Memory B cell (primary cell): ENCODE measurements at regions not wholly inside any gene's neighbourhood (a gene's known extent, or its start where the extent isn't known, plus 50 kb on each side); places are given as distances from the start of the nearest gene placed in this dataset.
A peak's percentile ranks its signal among the peaks of the same experiment; 100 is the strongest.
"Not testable (repeated sequence)": the region's sequence is repeated elsewhere in the genome, so short reads cannot be mapped to it uniquely, and the experiment has no call there.

Experiments used
- ATAC-seq: fragments of 150-1000 bp; cut with Tn5 transposase; 2 replicates; pipeline ENCODE4 v1.10.0; 2021; ENCODE audit warnings: low read depth, mild to moderate bottlenecking, moderate library complexity
- DNase-seq, 2 donors: peaks; one replicate each; pipeline ENCODE4 v3.0.0; 2022; ENCODE audit warnings: low spot score in 2 of 2
- H3K27ac Mint-ChIP-seq: one replicate; pipeline ENCODE4 v1.8.0; 2022; ENCODE audit warnings: mild to moderate bottlenecking, moderate library complexity, mixed read lengths
- H3K27me3 Mint-ChIP-seq: one replicate; pipeline ENCODE4 v1.8.0; 2022; ENCODE audit warnings: mixed read lengths
- H3K36me3 Mint-ChIP-seq: one replicate; pipeline ENCODE4 v1.8.0; 2022; ENCODE audit warnings: mild to moderate bottlenecking, mixed read lengths
- H3K4me1 Mint-ChIP-seq: one replicate; pipeline ENCODE4 v1.8.0; 2022; ENCODE audit warnings: mixed read lengths
- H3K4me3 Mint-ChIP-seq: one replicate; pipeline ENCODE4 v1.8.0; 2022; ENCODE audit warnings: mild to moderate bottlenecking, moderate library complexity, mixed read lengths
- H3K9me3 Mint-ChIP-seq: one replicate; pipeline ENCODE4 v1.8.0; 2022; ENCODE audit warnings: mixed read lengths

- Mint-ChIP-seq H3K4me3 (no peak overlapping the region), H3K27me3 (no peaks in the 10 kb centered on the region), H3K36me3 (no peaks in the 10 kb centered on the region), H3K4me1 (peaks cover 36% of the 10 kb centered on the region), H3K9me3 (no peaks in the 10 kb centered on the region), H3K27ac (no peak overlapping the region)
- ATAC-seq (no peak), DNase-seq (no peak)
These were observed 79.1 kb upstream of the HNF1B start for GRCh38 chr17:37823996-37824395.

DNA sequence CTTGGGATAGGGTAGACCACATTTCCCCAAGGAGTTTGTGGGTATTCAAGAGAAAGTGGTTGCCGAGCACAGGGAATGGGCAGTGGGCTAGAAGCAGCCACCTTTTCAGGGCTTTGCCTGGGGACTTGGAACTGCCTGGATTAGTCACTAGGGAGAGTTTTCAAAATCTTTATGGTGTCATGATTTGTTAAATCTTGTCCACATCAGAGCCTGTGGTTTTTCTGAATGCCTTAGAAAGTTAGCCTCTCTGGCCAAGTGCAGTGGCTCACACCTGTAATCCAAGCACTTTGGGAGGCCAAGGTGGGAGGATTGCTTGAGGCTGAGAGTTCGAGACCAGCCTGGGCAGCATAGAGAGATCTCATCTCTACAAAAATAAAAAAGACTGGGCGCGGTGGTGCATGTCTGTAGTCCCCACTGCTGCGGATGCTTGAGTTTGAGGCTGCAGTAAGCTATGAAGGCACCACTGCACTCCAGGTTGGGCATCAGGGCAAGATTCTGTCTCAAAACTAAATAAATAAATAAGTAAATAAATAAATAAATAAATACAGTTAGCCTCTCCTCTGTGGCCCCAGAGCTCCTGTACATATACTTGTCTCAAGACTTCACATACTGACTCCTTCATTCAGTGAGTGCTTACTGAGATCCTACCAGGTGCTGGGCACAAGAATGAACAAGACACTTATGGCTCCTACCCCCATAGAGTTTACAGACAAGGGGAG is 76.3 kb upstream of the HNF1B start:
- H3K9me3 Mint-ChIP-seq: no peaks in the 10 kb centered on the region
- DNase-seq (no peak), ATAC-seq (no peak)
- no peaks in the 10 kb centered on the region for H3K27me3 Mint-ChIP-seq
- no peak overlapping the region for H3K27ac Mint-ChIP-seq
- H3K36me3 Mint-ChIP-seq: no peaks in the 10 kb centered on the region
- H3K4me1 Mint-ChIP-seq: peaks cover 27% of the 10 kb centered on the region
- H3K4me3 Mint-ChIP-seq: no peak overlapping the region

GRCh38 chr17:37820313-37820994 is 75.6 kb upstream of the HNF1B start:
- Mint-ChIP-seq H3K9me3 (no peaks in the 10 kb centered on the region), H3K4me3 (peak overlapping the region; percentile 17), H3K27me3 (no peaks in the 10 kb centered on the region), H3K27ac (no peak overlapping the region), H3K36me3 (no peaks in the 10 kb centered on the region), H3K4me1 (peaks cover 21% of the 10 kb centered on the region)
- ATAC-seq: peak; percentile 60
- no peak for DNase-seq

GRCh38 chr17:37818689-37819088 is 73.8 kb upstream of the HNF1B start:
- Mint-ChIP-seq H3K4me1 (peaks cover 13% of the 10 kb centered on the region), H3K27ac (no peak overlapping the region), H3K9me3 (no peaks in the 10 kb centered on the region), H3K27me3 (no peaks in the 10 kb centered on the region), H3K36me3 (no peaks in the 10 kb centered on the region), H3K4me3 (no peak overlapping the region)
- DNase-seq (no peak), ATAC-seq (no peak)

DNA sequence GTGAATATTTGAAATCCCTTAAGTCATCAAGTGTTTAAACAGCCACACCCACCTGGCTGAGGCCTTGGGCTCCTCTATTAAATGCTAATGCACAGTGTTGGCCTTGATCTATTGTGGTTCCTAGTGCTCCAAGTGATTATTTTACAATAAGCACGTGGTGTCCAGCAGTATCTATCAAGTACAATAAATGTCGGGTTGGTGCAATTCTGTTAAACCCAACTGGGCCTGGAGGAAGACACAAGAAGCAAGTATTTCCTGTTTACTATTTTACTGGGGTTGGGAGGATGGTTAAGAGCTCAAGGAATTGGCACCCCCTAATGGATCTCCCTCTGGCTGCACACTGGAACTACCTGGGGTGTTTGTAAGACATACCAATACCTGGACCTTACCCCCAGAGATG is 72.1 kb upstream of the HNF1B start:
- DNase-seq (no peak), ATAC-seq (no peak)
- no peaks in the 10 kb centered on the region for H3K36me3 Mint-ChIP-seq
- H3K27ac Mint-ChIP-seq: no peak overlapping the region
- H3K4me3 Mint-ChIP-seq: no peak overlapping the region
- peaks cover 13% of the 10 kb centered on the region for H3K4me1 Mint-ChIP-seq
- H3K27me3 Mint-ChIP-seq: peaks cover 3% of the 10 kb centered on the region
- H3K9me3 Mint-ChIP-seq: no peaks in the 10 kb centered on the region

- Mint-ChIP-seq H3K27ac (no peak overlapping the region), H3K4me1 (peaks cover 10% of the 10 kb centered on the region), H3K27me3 (peaks cover 3% of the 10 kb centered on the region), H3K4me3 (no peak overlapping the region), H3K9me3 (no peaks in the 10 kb centered on the region), H3K36me3 (no peaks in the 10 kb centered on the region)
- no peak for DNase-seq
- no peak for ATAC-seq
These were observed 70.7 kb upstream of the HNF1B start for GRCh38 chr17:37815536-37815935.

GRCh38 chr17:37813751-37814150 is 68.9 kb upstream of the HNF1B start:
- Mint-ChIP-seq H3K4me3 (no peak overlapping the region), H3K27ac (no peak overlapping the region), H3K9me3 (no peaks in the 10 kb centered on the region), H3K36me3 (no peaks in the 10 kb centered on the region), H3K27me3 (peaks cover 3% of the 10 kb centered on the region), H3K4me1 (peaks cover 5% of the 10 kb centered on the region)
- DNase-seq (no peak), ATAC-seq (no peak)

DNA sequence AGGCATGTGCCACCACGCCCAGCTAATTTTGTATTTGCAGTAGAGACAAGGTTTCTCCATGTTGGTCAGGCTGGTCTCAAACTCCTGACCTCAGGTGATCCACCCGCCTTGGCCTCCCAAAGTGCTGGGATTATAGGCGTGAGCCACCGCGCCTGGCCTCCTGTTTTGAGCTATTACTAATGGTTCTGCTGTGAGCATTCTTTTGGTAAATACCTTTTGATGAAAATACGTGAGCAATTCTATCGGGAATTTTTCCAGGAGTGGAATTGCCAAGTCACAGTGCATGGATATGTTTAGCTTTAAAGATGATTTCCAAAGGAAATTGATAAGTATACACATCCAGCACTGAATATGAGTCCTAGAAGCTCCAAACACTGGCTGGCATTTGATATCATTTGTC is 64.0 kb upstream of the HNF1B start:
- ATAC-seq, DNase-seq, H3K27ac Mint-ChIP-seq, H3K36me3 Mint-ChIP-seq, H3K4me1 Mint-ChIP-seq, H3K9me3 Mint-ChIP-seq, H3K4me3 Mint-ChIP-seq, H3K27me3 Mint-ChIP-seq: not testable (repeated sequence)

DNA sequence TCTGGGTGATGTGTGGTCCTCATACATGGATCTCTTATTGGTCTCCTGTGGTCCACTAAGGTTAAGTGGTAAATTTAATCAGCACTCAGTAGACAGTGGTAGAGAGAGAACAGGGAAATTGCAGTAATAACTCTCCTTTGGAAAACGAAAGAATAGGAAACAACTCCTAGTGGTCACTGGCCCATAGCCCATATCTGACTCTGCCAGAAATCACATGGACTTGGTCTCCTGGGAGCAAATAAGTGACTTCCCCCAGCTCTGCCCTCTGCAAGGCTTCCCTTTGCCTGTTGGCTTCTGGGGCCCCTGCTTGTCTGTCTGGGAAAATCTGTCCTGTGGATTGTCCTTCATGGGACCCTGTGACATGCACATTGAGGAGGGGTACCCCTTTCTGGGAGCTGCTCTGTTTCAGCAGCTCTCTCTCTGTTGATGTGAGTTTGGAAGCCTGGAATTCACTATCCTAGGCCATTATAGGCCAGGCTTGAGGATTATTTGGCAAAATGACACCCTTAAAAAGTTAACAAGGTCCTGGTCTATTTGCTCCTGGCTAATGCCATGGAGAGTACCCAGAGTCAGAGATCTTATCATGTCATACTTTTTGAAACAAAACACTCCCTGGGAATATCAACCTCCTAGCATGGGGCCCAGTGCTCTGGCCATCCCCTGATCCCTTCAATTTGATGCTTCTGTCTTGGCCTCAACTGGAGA is 58.0 kb upstream of the HNF1B start:
- no peak overlapping the region for H3K27ac Mint-ChIP-seq
- peaks cover 4% of the 10 kb centered on the region for H3K27me3 Mint-ChIP-seq
- H3K4me1 Mint-ChIP-seq: peaks cover 7% of the 10 kb centered on the region
- H3K36me3 Mint-ChIP-seq: peaks cover 2% of the 10 kb centered on the region
- DNase-seq: no peak
- ATAC-seq: no peak
- no peak overlapping the region for H3K4me3 Mint-ChIP-seq
- H3K9me3 Mint-ChIP-seq: peaks cover 2% of the 10 kb centered on the region

DNA sequence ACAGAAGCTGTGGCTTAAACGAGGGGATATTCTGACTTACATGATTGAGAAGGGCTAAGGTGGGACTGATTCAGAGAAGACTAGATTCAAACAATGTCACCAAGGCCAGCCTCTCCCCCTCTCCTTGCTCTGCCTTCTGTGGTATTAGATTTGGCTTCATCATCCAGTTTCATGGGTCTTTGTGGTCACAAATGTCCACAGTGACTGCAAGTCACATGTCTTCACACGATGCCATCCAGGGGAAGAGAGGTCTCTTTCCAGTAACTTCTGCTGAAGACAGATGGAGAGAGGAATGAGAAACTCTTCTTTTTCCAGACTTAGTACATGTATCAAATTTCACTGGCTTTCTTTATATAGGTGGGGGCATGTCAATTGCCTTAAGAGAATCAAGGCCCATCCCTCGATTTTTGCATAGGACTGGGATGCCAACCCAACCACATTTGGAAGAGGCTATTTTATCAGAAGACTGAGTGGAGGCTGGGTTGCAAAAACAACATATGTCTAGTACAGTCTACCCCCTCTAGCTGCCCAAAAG is 57.3 kb upstream of the HNF1B start:
- Mint-ChIP-seq H3K4me1 (peaks cover 7% of the 10 kb centered on the region), H3K27me3 (peaks cover 4% of the 10 kb centered on the region), H3K27ac (no peak overlapping the region), H3K9me3 (peaks cover 2% of the 10 kb centered on the region), H3K4me3 (no peak overlapping the region), H3K36me3 (peaks cover 2% of the 10 kb centered on the region)
- DNase-seq (no peak), ATAC-seq (no peak)

DNA sequence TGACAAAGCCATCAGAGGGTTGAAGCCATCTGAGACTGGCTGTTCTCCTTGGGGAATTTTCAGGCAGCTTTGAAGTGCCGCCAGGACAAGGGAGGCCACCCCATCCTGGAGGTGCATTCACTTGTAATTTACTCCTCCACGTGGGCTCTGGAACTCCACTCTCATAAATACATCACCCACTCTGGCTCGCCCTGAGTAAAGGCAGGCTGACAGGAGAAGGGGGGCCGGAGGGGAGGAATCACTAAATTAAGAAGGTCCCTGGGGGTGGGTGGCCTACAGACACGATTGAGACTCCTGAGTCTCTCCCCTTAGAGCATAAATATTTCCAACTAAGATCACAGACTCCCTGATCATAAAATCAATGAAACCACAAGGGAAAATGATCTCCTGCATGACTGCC is 56.3 kb upstream of the HNF1B start:
- peaks cover 7% of the 10 kb centered on the region for H3K4me1 Mint-ChIP-seq
- H3K27ac Mint-ChIP-seq: no peak overlapping the region
- peaks cover 2% of the 10 kb centered on the region for H3K36me3 Mint-ChIP-seq
- peaks cover 2% of the 10 kb centered on the region for H3K9me3 Mint-ChIP-seq
- ATAC-seq: no peak
- DNase-seq: no peak
- H3K27me3 Mint-ChIP-seq: peaks cover 4% of the 10 kb centered on the region
- no peak overlapping the region for H3K4me3 Mint-ChIP-seq

- Mint-ChIP-seq H3K27ac (no peak overlapping the region), H3K27me3 (peaks cover 3% of the 10 kb centered on the region)
These were observed 52.3 kb upstream of the HNF1B start for GRCh38 chr17:37797206-37797605.

DNA sequence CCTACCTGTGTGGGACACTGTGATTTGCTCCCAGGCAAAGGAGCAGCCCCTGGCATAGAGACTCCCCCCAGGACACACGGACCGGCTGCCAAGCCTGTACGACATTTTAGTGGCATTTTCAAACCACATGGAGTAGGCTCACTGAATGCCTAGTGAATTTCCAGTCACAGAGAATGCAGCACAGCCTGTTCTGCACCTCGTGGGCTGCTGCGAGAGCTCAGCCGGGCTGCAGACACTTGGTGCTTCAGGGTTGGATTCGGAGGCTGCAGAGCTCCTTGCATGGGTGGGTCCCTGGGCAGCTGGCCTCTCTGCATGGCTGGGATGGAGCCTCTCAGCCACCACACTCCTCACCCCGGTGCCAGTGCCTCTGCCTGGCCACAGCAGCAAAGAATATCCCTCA is 51.2 kb upstream of the HNF1B start:
- Mint-ChIP-seq H3K27ac (no peak overlapping the region), H3K4me1 (peaks cover 9% of the 10 kb centered on the region), H3K9me3 (no peaks in the 10 kb centered on the region), H3K4me3 (no peak overlapping the region), H3K27me3 (peaks cover 6% of the 10 kb centered on the region), H3K36me3 (no peaks in the 10 kb centered on the region)
- ATAC-seq: no peak
- DNase-seq: no peak

More at GRCh38 chr17:37797206-37797605, 52.3 kb upstream of the HNF1B start:
- no peak for ATAC-seq
- no peak for DNase-seq
- H3K36me3 Mint-ChIP-seq: no peaks in the 10 kb centered on the region
- peaks cover 7% of the 10 kb centered on the region for H3K4me1 Mint-ChIP-seq
- no peaks in the 10 kb centered on the region for H3K9me3 Mint-ChIP-seq
- H3K4me3 Mint-ChIP-seq: no peak overlapping the region
